ENCODE measurements at regions not wholly inside any gene's neighbourhood (a gene's known extent, or its start where the extent isn't known, plus 50 kb on each side); places are given as distances from the start of the nearest gene placed in this dataset.

GRCh38 chr10:64182671-64183070 lies 661.5 kb downstream of the REEP3 start:
- H3K27me3 ChIP-seq (ENCODE audit: control insufficient read depth in 1 of 2, insufficient read depth in 1 of 2, low read length in 2 of 2) = no peaks in the 10 kb centered on the region
- no peak overlapping the region for H2BK120ac ChIP-seq (ENCODE audit: low read depth, low read length)
- H3K79me1 ChIP-seq (replicated peaks; ENCODE audit: low read length, poor library complexity, severe bottlenecking) = no peaks in the 10 kb centered on the region
- no peak overlapping the region for H3K9ac ChIP-seq (ENCODE audit: low read length)
- no peak overlapping the region for H2BK15ac ChIP-seq (ENCODE audit: low read depth, poor library complexity, severe bottlenecking)
- H2BK5ac ChIP-seq (ENCODE audit: low read depth, low read length, poor library complexity, severe bottlenecking) = no peak overlapping the region
- no peak overlapping the region for H3K23ac ChIP-seq (ENCODE audit: low read length in 2 of 2)
- H3K36me3 ChIP-seq (ENCODE audit: control insufficient read depth in 1 of 2, insufficient read depth in 2 of 2, low read depth in 1 of 2, low read length in 2 of 2) = no peaks in the 10 kb centered on the region
- H3K4ac ChIP-seq (ENCODE audit: low read depth in 1 of 2, low read length in 2 of 2) = no peak overlapping the region
- H3K18ac ChIP-seq (ENCODE audit: low read depth in 1 of 2, low read length in 2 of 2) = no peak overlapping the region
- H3K14ac ChIP-seq (ENCODE audit: low read length in 2 of 2) = no peak overlapping the region
- no peaks in the 10 kb centered on the region for H3K9me3 ChIP-seq (ENCODE audit: control insufficient read depth, low read length)
- no peak for DNase-seq
- no peak overlapping the region for H4K8ac ChIP-seq (ENCODE audit: low read length)
- H2AFZ ChIP-seq (ENCODE audit: low read depth, low read length) = no peak overlapping the region
- H4K91ac ChIP-seq (ENCODE audit: low read length) = no peak overlapping the region
- H3K4me1 ChIP-seq (ENCODE audit: control insufficient read depth, insufficient read depth, low read depth, low read length) = no peaks in the 10 kb centered on the region
- no peak overlapping the region for H3K4me2 ChIP-seq (ENCODE audit: low read length, poor library complexity, severe bottlenecking)
- H2BK12ac ChIP-seq (ENCODE audit: low read length in 2 of 2) = no peak overlapping the region
- no peak overlapping the region for H2AK5ac ChIP-seq (ENCODE audit: low read length, severe bottlenecking)
- no peak overlapping the region for H3K27ac ChIP-seq (ENCODE audit: low read length, poor library complexity, severe bottlenecking)
- no peak overlapping the region for H3K4me3 ChIP-seq (ENCODE audit: insufficient read depth in 1 of 2, low read depth in 1 of 2, low read length in 2 of 2)

GRCh38 chr10:64191286-64191685 lies 670.1 kb downstream of the REEP3 start:
- Histone ChIP-seq H3K18ac (ENCODE audit: low read depth in 1 of 2, low read length in 2 of 2) (no peak overlapping the region), H4K8ac (ENCODE audit: low read length) (no peak overlapping the region), H3K4me3 (ENCODE audit: insufficient read depth in 1 of 2, low read depth in 1 of 2, low read length in 2 of 2) (no peak overlapping the region), H3K4me2 (ENCODE audit: low read length, poor library complexity, severe bottlenecking) (no peak overlapping the region), H3K79me1 (replicated peaks; ENCODE audit: low read length, poor library complexity, severe bottlenecking) (no peaks in the 10 kb centered on the region), H3K9me3 (ENCODE audit: control insufficient read depth, low read length) (peaks cover 7% of the 10 kb centered on the region), H3K9ac (ENCODE audit: low read length) (no peak overlapping the region), H2BK12ac (ENCODE audit: low read length in 2 of 2) (no peak overlapping the region), H3K27ac (ENCODE audit: low read length, poor library complexity, severe bottlenecking) (no peak overlapping the region), H3K27me3 (ENCODE audit: control insufficient read depth in 1 of 2, insufficient read depth in 1 of 2, low read length in 2 of 2) (no peaks in the 10 kb centered on the region), H2AFZ (ENCODE audit: low read depth, low read length) (no peak overlapping the region), H2AK5ac (ENCODE audit: low read length, severe bottlenecking) (no peak overlapping the region), H4K91ac (ENCODE audit: low read length) (no peak overlapping the region), H3K23ac (ENCODE audit: low read length in 2 of 2) (no peak overlapping the region), H3K36me3 (ENCODE audit: control insufficient read depth in 1 of 2, insufficient read depth in 2 of 2, low read depth in 1 of 2, low read length in 2 of 2) (no peaks in the 10 kb centered on the region), H3K4me1 (ENCODE audit: control insufficient read depth, insufficient read depth, low read depth, low read length) (no peaks in the 10 kb centered on the region), H2BK120ac (ENCODE audit: low read depth, low read length) (no peak overlapping the region), H3K4ac (ENCODE audit: low read depth in 1 of 2, low read length in 2 of 2) (no peak overlapping the region), H3K14ac (ENCODE audit: low read length in 2 of 2) (no peak overlapping the region), H2BK15ac (ENCODE audit: low read depth, poor library complexity, severe bottlenecking) (no peak overlapping the region), H2BK5ac (ENCODE audit: low read depth, low read length, poor library complexity, severe bottlenecking) (no peak overlapping the region)
- 83% methylated on average over 3 of the region's 3 CpGs for WGBS
- no peak for DNase-seq

- no peaks in the 10 kb centered on the region for H3K36me3 ChIP-seq (ENCODE audit: control insufficient read depth in 1 of 2, insufficient read depth in 2 of 2, low read depth in 1 of 2, low read length in 2 of 2)
- no peak overlapping the region for H2AK5ac ChIP-seq (ENCODE audit: low read length, severe bottlenecking)
- no peaks in the 10 kb centered on the region for H3K79me1 ChIP-seq (replicated peaks; ENCODE audit: low read length, poor library complexity, severe bottlenecking)
- no peak overlapping the region for H2BK15ac ChIP-seq (ENCODE audit: low read depth, poor library complexity, severe bottlenecking)
- H2BK5ac ChIP-seq (ENCODE audit: low read depth, low read length, poor library complexity, severe bottlenecking) = no peak overlapping the region
- no peak overlapping the region for H3K9ac ChIP-seq (ENCODE audit: low read length)
- H3K27ac ChIP-seq (ENCODE audit: low read length, poor library complexity, severe bottlenecking) = no peak overlapping the region
- no peak overlapping the region for H3K4ac ChIP-seq (ENCODE audit: low read depth in 1 of 2, low read length in 2 of 2)
- DNase-seq = no peak
- no peak overlapping the region for H2BK120ac ChIP-seq (ENCODE audit: low read depth, low read length)
- no peaks in the 10 kb centered on the region for H3K27me3 ChIP-seq (ENCODE audit: control insufficient read depth in 1 of 2, insufficient read depth in 1 of 2, low read length in 2 of 2)
- 96% methylated on average over 44 of the region's 59 CpGs for WGBS
- no peak overlapping the region for H2AFZ ChIP-seq (ENCODE audit: low read depth, low read length)
- no peak overlapping the region for H3K18ac ChIP-seq (ENCODE audit: low read depth in 1 of 2, low read length in 2 of 2)
- no peak overlapping the region for H3K14ac ChIP-seq (ENCODE audit: low read length in 2 of 2)
- no peak overlapping the region for H3K23ac ChIP-seq (ENCODE audit: low read length in 2 of 2)
- H3K9me3 ChIP-seq (ENCODE audit: control insufficient read depth, low read length) = peaks cover 7% of the 10 kb centered on the region
- no peak overlapping the region for H4K91ac ChIP-seq (ENCODE audit: low read length)
- no peak overlapping the region for H4K8ac ChIP-seq (ENCODE audit: low read length)
- no peak overlapping the region for H3K4me2 ChIP-seq (ENCODE audit: low read length, poor library complexity, severe bottlenecking)
- H2BK12ac ChIP-seq (ENCODE audit: low read length in 2 of 2) = no peak overlapping the region
- no peak overlapping the region for H3K4me3 ChIP-seq (ENCODE audit: insufficient read depth in 1 of 2, low read depth in 1 of 2, low read length in 2 of 2)
- no peaks in the 10 kb centered on the region for H3K4me1 ChIP-seq (ENCODE audit: control insufficient read depth, insufficient read depth, low read depth, low read length)
These were observed 675.6 kb downstream of the REEP3 start for GRCh38 chr10:64196638-64197315.

- Histone ChIP-seq H2BK120ac (ENCODE audit: low read depth, low read length) (no peak overlapping the region), H2BK15ac (ENCODE audit: low read depth, poor library complexity, severe bottlenecking) (no peak overlapping the region), H4K91ac (ENCODE audit: low read length) (no peak overlapping the region), H2BK5ac (ENCODE audit: low read depth, low read length, poor library complexity, severe bottlenecking) (no peak overlapping the region), H3K27me3 (ENCODE audit: control insufficient read depth in 1 of 2, insufficient read depth in 1 of 2, low read length in 2 of 2) (no peaks in the 10 kb centered on the region), H3K23ac (ENCODE audit: low read length in 2 of 2) (no peak overlapping the region), H2AFZ (ENCODE audit: low read depth, low read length) (no peak overlapping the region), H2AK5ac (ENCODE audit: low read length, severe bottlenecking) (no peak overlapping the region), H3K4me1 (ENCODE audit: control insufficient read depth, insufficient read depth, low read depth, low read length) (no peaks in the 10 kb centered on the region), H3K14ac (ENCODE audit: low read length in 2 of 2) (no peak overlapping the region), H3K79me1 (replicated peaks; ENCODE audit: low read length, poor library complexity, severe bottlenecking) (no peaks in the 10 kb centered on the region), H3K4me3 (ENCODE audit: insufficient read depth in 1 of 2, low read depth in 1 of 2, low read length in 2 of 2) (no peak overlapping the region), H3K4me2 (ENCODE audit: low read length, poor library complexity, severe bottlenecking) (no peak overlapping the region), H3K9ac (ENCODE audit: low read length) (no peak overlapping the region), H3K36me3 (ENCODE audit: control insufficient read depth in 1 of 2, insufficient read depth in 2 of 2, low read depth in 1 of 2, low read length in 2 of 2) (no peaks in the 10 kb centered on the region), H3K4ac (ENCODE audit: low read depth in 1 of 2, low read length in 2 of 2) (no peak overlapping the region), H3K27ac (ENCODE audit: low read length, poor library complexity, severe bottlenecking) (no peak overlapping the region), H3K9me3 (ENCODE audit: control insufficient read depth, low read length) (peaks cover 4% of the 10 kb centered on the region), H3K18ac (ENCODE audit: low read depth in 1 of 2, low read length in 2 of 2) (no peak overlapping the region), H2BK12ac (ENCODE audit: low read length in 2 of 2) (no peak overlapping the region), H4K8ac (ENCODE audit: low read length) (no peak overlapping the region)
- no peak for DNase-seq
- no CpG with 5 or more reads among the region's 2 CpGs for WGBS
These were observed 680.7 kb downstream of the REEP3 start for GRCh38 chr10:64201936-64202335.

Data from mesenchymal stem cell (in vitro differentiated cells and primary cell).